A549 (cell line): ENCODE measurements at regions not wholly inside any gene's neighbourhood (a gene's known extent, or its start where the extent isn't known, plus 50 kb on each side); places are given as distances from the start of the nearest gene placed in this dataset.

ENCODE experiments used
- KDM5A ChIP-seq: fragments of 200-600 bp; sonication (generic); IDR thresholded peaks from 2 replicates; pipeline ENCODE4 v1.6.1; 2016; ENCODE audit warnings: antibody characterized with exemption, mild to moderate bottlenecking
- RFX5 ChIP-seq: fragments of 450-650 bp; IDR thresholded peaks from 2 replicates; pipeline ENCODE4 v1.7.1; 2014; ENCODE audit warnings: antibody characterized with exemption, mild to moderate bottlenecking, moderate library complexity

- TF ChIP-seq RFX5 (no peak), KDM5A (no peak)
These were observed 936.2 kb upstream of the CHORDC1 start for GRCh38 chr11:91158891-91159537.
